ENCODE measurements at regions not wholly inside any gene's neighbourhood (a gene's known extent, or its start where the extent isn't known, plus 50 kb on each side); places are given as distances from the start of the nearest gene placed in this dataset.

DNA sequence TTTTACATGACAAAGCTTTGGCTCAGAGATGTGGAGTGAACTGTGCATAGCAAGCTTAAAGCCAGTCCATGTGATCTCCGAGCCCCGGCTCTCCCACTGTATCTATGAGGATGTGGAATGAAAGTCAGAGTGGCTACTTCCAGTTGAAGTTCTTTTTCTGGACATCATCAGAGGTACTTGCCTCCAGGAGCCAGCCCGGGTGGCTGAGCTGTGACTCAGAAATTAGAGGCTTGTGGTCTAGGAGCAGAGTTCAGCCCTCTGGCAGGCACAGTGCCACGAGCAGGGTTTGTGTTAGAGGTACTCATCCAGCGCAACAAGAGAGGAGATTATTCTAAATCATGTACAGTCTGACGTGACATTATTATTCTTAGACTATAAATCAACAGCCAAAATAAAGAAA lies 322.5 kb downstream of the CDK5RAP2 start:
- TF ChIP-seq, protein P1, sequence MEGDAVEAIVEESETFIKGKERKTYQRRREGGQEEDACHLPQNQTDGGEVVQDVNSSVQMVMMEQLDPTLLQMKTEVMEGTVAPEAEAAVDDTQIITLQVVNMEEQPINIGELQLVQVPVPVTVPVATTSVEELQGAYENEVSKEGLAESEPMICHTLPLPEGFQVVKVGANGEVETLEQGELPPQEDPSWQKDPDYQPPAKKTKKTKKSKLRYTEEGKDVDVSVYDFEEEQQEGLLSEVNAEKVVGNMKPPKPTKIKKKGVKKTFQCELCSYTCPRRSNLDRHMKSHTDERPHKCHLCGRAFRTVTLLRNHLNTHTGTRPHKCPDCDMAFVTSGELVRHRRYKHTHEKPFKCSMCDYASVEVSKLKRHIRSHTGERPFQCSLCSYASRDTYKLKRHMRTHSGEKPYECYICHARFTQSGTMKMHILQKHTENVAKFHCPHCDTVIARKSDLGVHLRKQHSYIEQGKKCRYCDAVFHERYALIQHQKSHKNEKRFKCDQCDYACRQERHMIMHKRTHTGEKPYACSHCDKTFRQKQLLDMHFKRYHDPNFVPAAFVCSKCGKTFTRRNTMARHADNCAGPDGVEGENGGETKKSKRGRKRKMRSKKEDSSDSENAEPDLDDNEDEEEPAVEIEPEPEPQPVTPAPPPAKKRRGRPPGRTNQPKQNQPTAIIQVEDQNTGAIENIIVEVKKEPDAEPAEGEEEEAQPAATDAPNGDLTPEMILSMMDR (IDR thresholded peaks at IDR 0.05; ENCODE audit: insufficient read depth, low read length, missing control alignments): no peak
- ChIA-PET POLR2A (no interaction called here), CTCF (interaction anchor here (2.2 kb wide), 1 partner anchor 220 kb away, joined by 5 read pairs; no protein-coding TSS in a partner anchor)
- no peak for DNase-seq (ENCODE audit: low read depth, low spot score)
- H3K4me3 ChIP-seq (ENCODE audit: low read depth, low read length): no peak overlapping the region

DNA sequence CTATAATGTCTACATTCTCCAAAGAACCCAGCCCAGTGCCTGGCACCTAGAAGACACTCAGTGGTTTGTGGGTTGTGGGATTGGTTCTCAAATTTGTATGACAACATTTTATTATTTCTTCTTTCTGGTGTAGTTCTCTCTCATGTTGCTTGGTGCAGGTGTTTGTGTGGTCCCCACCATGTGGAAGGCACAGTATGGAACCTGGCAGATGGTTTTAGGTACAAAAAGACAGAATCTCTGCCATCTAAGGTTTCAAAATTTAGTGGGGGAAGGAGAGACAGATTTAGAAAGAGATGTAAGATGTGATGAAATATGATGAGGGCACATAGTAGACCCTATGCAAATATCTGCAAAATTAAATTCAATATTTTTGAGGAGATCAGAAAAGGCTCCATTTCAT lies 323.8 kb downstream of the CDK5RAP2 start:
- ChIA-PET POLR2A (no interaction called here), CTCF (no interaction called here)
- TF ChIP-seq, protein P1 (IDR thresholded peaks at IDR 0.05; ENCODE audit: insufficient read depth, low read length, missing control alignments): no peak
- DNase-seq (ENCODE audit: low read depth, low spot score): no peak
- H3K4me3 ChIP-seq (ENCODE audit: low read depth, low read length): no peak overlapping the region

DNA sequence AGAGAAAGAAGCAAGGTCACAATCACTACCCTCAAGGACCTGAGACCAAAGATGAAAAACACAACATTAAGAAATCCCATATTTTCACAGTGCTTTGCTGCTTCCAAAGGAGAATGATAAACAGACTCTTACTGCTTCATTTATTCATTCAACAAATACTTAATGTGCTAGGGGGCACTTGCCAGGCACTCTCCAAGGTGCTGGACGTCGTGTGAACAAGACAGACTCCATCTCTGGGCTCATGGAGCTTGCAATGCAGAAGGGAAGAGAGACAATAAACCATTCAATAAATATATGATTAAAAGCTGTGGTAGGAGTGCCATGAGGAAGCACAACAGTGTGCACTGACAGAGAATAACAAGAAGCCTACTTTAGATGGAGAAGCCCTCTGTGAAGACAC lies 327.7 kb downstream of the CDK5RAP2 start:
- CTCF ChIA-PET: no interaction called here
- POLR2A ChIA-PET: no interaction called here

DNA sequence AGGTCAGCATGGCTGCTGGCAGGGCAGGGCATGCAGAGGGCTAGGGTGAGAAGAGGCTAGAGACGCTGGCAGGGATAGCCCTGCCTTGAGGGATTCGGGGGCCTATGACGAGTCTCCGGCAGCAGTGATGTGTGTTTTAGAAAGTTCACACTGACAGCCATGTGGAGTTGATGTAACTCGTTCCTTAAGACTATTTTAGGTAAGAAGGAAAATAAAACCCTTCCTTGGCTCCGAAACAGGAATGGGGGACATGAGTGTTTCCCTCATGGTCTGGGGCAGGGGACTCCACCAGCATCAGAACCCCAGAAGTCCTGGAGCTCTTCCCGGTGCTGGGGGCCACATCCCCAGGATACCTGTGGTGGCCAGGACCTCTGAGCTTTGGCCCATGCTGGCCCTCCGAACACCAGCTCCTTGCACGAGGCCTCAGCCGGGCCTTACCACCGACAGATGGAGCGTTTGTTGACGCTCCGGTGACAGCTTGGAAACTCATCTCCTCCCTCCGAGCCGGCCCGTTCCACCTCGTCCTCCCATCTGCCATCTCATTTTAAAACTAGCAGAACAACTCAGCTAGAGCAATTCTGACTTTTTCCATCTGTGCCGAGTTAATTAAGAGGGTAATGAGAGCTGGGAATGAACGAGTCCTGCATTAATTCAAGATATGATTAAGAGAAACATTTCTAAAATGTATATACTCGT lies 337.7 kb downstream of the CDK5RAP2 start:
- TF ChIP-seq, protein P1 (IDR thresholded peaks at IDR 0.05; ENCODE audit: insufficient read depth, low read length, missing control alignments): no peak
- DNase-seq (ENCODE audit: low read depth, low spot score): no peak
- H3K4me3 ChIP-seq (ENCODE audit: low read depth, low read length): no peak overlapping the region
- ChIA-PET POLR2A (no interaction called here), CTCF (no interaction called here)

More for the DNA sequence above, 327.7 kb downstream of the CDK5RAP2 start:
- H3K4me3 ChIP-seq (ENCODE audit: low read depth, low read length): no peak overlapping the region
- TF ChIP-seq, protein P1 (IDR thresholded peaks at IDR 0.05; ENCODE audit: insufficient read depth, low read length, missing control alignments): no peak
- DNase-seq (ENCODE audit: low read depth, low spot score): no peak

DNA sequence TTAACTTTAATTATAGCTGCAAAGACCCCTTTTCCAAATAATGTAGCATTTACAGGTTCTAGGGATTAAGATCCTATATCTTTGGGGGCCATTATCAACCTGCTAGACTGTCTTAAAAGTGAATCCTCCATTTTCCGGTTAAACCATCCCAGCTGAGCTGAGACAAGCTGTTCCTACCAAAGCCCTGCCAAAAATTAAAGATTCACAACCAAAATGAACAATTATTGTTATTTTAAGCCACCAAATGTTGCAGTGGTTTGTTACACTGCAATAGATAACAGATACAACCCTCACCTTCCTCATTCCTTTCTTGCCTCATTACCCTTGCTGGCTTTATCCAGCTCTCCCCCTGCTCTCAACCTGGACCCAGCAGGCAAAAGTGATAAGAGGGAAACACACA lies 343.4 kb downstream of the CDK5RAP2 start:
- POLR2A ChIA-PET: no interaction called here
- DNase-seq (ENCODE audit: low read depth, low spot score): no peak
- CTCF ChIA-PET: no interaction called here
- no peak overlapping the region for H3K4me3 ChIP-seq (ENCODE audit: low read depth, low read length)
- TF ChIP-seq, protein P1 (IDR thresholded peaks at IDR 0.05; ENCODE audit: insufficient read depth, low read length, missing control alignments): no peak

DNA sequence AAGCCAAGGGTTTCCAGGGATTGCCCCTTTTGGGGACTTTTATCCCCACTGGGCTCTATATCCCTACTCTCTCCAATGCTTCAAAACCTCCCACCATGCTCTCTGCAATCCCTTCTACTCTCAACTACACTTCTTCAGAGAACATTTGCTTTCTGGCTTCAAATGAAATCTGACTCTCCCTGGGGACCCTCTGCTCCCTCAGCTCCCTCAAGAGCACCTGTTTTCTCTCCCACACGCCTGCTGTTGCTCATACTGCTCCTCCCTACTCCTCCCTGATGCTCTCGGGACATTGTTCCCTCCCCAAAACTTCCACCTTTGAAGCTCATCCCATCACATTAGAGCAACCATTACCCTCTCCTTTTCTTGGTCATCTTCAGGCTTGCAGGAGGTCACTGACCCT lies 344.9 kb downstream of the CDK5RAP2 start:
- POLR2A ChIA-PET: no interaction called here
- no peak for DNase-seq (ENCODE audit: low read depth, low spot score)
- TF ChIP-seq, protein P1 (IDR thresholded peaks at IDR 0.05; ENCODE audit: insufficient read depth, low read length, missing control alignments): no peak
- CTCF ChIA-PET: no interaction called here
- no peak overlapping the region for H3K4me3 ChIP-seq (ENCODE audit: low read depth, low read length)
